ENCODE measurements at regions not wholly inside any gene's neighbourhood (a gene's known extent, or its start where the extent isn't known, plus 50 kb on each side); places are given as distances from the start of the nearest gene placed in this dataset.

- ATAC-seq: no peak
- no peaks in the 10 kb centered on the region for H3K36me3 Mint-ChIP-seq (ENCODE audit: low read depth)
- POLR2A ChIA-PET: no interaction called here
- H3K9me3 Mint-ChIP-seq (ENCODE audit: insufficient read depth): no peaks in the 10 kb centered on the region
- no peak overlapping the region for H3K4me3 Mint-ChIP-seq
- no peak overlapping the region for H3K27ac Mint-ChIP-seq
- DNase-seq: no peak
- H3K4me1 Mint-ChIP-seq (ENCODE audit: low read depth): no peaks in the 10 kb centered on the region
- no peaks in the 10 kb centered on the region for H3K27me3 Mint-ChIP-seq (ENCODE audit: low read depth)
- CTCF ChIA-PET: interaction anchor here (1.5 kb wide), 1 partner anchor 254 kb away, joined by 4 read pairs; no protein-coding TSS in a partner anchor
Observed at GRCh38 chr10:117470733-117471132, 71.8 kb upstream of the EMX2 start.

- ATAC-seq (no peak), DNase-seq (no peak)
- no peaks in the 10 kb centered on the region for H3K4me1 Mint-ChIP-seq (ENCODE audit: low read depth)
- no peaks in the 10 kb centered on the region for H3K9me3 Mint-ChIP-seq (ENCODE audit: insufficient read depth)
- ChIA-PET CTCF (no interaction called here), POLR2A (no interaction called here)
- H3K27ac Mint-ChIP-seq: no peak overlapping the region
- H3K36me3 Mint-ChIP-seq (ENCODE audit: low read depth): no peaks in the 10 kb centered on the region
- no peaks in the 10 kb centered on the region for H3K27me3 Mint-ChIP-seq (ENCODE audit: low read depth)
- no peak overlapping the region for H3K4me3 Mint-ChIP-seq
Observed at GRCh38 chr10:117468665-117469064, 73.9 kb upstream of the EMX2 start.

- CTCF ChIA-PET: no interaction called here
- Mint-ChIP-seq H3K9me3 (ENCODE audit: insufficient read depth) (no peaks in the 10 kb centered on the region), H3K27me3 (ENCODE audit: low read depth) (no peaks in the 10 kb centered on the region), H3K4me1 (ENCODE audit: low read depth) (no peaks in the 10 kb centered on the region), H3K27ac (no peak overlapping the region), H3K4me3 (no peak overlapping the region), H3K36me3 (ENCODE audit: low read depth) (no peaks in the 10 kb centered on the region)
- DNase-seq (no peak), ATAC-seq (no peak)
- POLR2A ChIA-PET: no interaction called here
Observed at GRCh38 chr10:117464176-117464575, 78.4 kb upstream of the EMX2 start.

DNA sequence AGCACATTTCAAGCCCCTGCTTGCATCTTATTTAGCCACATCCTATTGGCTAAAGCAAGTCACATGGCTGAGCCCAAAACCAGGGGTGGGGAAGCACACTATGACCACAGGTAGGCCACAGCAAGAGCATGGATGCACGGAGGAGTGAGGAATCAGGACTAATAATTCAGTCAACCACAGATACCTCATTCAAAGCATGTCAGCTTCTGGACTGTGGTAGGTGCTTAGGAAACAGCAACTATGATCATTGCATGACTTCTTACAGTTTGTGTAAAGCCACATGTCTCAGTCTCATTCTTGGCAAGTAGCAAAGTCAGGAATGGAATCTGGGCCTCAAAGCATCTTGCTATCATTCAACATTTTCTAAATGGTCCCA is 79.0 kb upstream of the EMX2 start:
- ChIA-PET CTCF (no interaction called here), POLR2A (no interaction called here)
- Mint-ChIP-seq H3K36me3 (ENCODE audit: low read depth) (no peaks in the 10 kb centered on the region), H3K9me3 (ENCODE audit: insufficient read depth) (no peaks in the 10 kb centered on the region), H3K27me3 (ENCODE audit: low read depth) (peaks cover 2% of the 10 kb centered on the region), H3K4me1 (ENCODE audit: low read depth) (no peaks in the 10 kb centered on the region), H3K27ac (no peak overlapping the region), H3K4me3 (no peak overlapping the region)
- no peak for DNase-seq
- ATAC-seq: no peak

- H3K9me3 Mint-ChIP-seq (ENCODE audit: insufficient read depth): no peaks in the 10 kb centered on the region
- no peak overlapping the region for H3K27ac Mint-ChIP-seq
- ATAC-seq: no peak
- peaks cover 4% of the 10 kb centered on the region for H3K27me3 Mint-ChIP-seq (ENCODE audit: low read depth)
- no peak overlapping the region for H3K4me3 Mint-ChIP-seq
- no peaks in the 10 kb centered on the region for H3K4me1 Mint-ChIP-seq (ENCODE audit: low read depth)
- CTCF ChIA-PET: no interaction called here
- no peaks in the 10 kb centered on the region for H3K36me3 Mint-ChIP-seq (ENCODE audit: low read depth)
- POLR2A ChIA-PET: no interaction called here
- no peak for DNase-seq
Observed at GRCh38 chr10:117462816-117463544, 79.6 kb upstream of the EMX2 start.

GRCh38 chr10:117462424-117462792 is 80.1 kb upstream of the EMX2 start:
- Mint-ChIP-seq H3K4me1 (ENCODE audit: low read depth) (no peaks in the 10 kb centered on the region), H3K27me3 (ENCODE audit: low read depth) (peaks cover 4% of the 10 kb centered on the region), H3K9me3 (ENCODE audit: insufficient read depth) (no peaks in the 10 kb centered on the region), H3K4me3 (no peak overlapping the region), H3K36me3 (ENCODE audit: low read depth) (no peaks in the 10 kb centered on the region), H3K27ac (no peak overlapping the region)
- DNase-seq (no peak), ATAC-seq (no peak)
- CTCF ChIA-PET: no interaction called here
- POLR2A ChIA-PET: no interaction called here

DNA sequence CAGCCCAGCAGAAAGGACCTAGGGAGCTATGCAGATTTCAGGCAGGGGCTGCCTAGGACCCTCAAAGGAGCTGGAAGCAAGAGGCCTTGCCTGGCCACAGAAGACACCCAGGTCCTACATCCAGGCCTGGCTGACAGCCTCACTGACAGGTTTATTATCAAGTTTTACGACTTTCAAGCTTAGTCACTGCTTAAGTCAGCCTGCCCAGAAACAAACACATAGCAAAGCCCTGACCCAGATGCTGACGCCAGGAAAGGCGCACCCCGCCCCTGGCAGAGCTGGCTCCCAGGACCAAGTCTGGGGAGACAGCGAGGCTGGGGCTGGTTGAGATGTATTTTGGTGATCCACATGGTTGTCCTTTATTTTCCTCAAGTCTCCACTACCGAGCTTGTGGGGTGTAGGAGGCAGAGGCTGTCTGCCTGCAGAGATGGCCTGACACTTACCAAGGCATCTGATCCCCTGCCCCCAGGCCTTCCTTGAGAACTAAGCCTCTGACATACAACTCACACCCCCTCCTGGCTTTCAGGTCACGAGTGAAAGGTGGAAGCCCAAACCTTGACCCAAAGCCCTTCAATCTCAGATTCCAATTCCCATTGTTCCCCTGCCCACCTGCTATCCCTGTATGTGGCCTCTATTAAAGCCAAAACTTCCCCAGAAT is 80.7 kb upstream of the EMX2 start:
- Mint-ChIP-seq H3K27ac (no peak overlapping the region), H3K27me3 (ENCODE audit: low read depth) (peaks cover 4% of the 10 kb centered on the region), H3K9me3 (ENCODE audit: insufficient read depth) (no peaks in the 10 kb centered on the region), H3K36me3 (ENCODE audit: low read depth) (no peaks in the 10 kb centered on the region), H3K4me3 (no peak overlapping the region), H3K4me1 (ENCODE audit: low read depth) (no peaks in the 10 kb centered on the region)
- POLR2A ChIA-PET: no interaction called here
- CTCF ChIA-PET: no interaction called here
- no peak for ATAC-seq
- DNase-seq: no peak

- CTCF ChIA-PET: no interaction called here
- no peak for DNase-seq
- Mint-ChIP-seq H3K4me1 (ENCODE audit: low read depth) (no peaks in the 10 kb centered on the region), H3K27me3 (ENCODE audit: low read depth) (peaks cover 4% of the 10 kb centered on the region), H3K9me3 (ENCODE audit: insufficient read depth) (no peaks in the 10 kb centered on the region), H3K4me3 (no peak overlapping the region), H3K36me3 (ENCODE audit: low read depth) (no peaks in the 10 kb centered on the region), H3K27ac (no peak overlapping the region)
- no peak for ATAC-seq
- POLR2A ChIA-PET: no interaction called here
Observed at GRCh38 chr10:117460846-117461765, 81.4 kb upstream of the EMX2 start.

GRCh38 chr10:117458571-117458970 is 83.3 kb upstream of the PDZD8 start:
- H3K27ac Mint-ChIP-seq: no peak overlapping the region
- no peaks in the 10 kb centered on the region for H3K4me1 Mint-ChIP-seq (ENCODE audit: low read depth)
- ATAC-seq (no peak), DNase-seq (no peak)
- ChIA-PET CTCF (interaction anchor here (1.2 to 1.3 kb wide), 2 partner anchors 16 to 242 kb away, joined by 3 to 6 read pairs; no protein-coding TSS in a partner anchor), POLR2A (no interaction called here)
- peaks cover 4% of the 10 kb centered on the region for H3K27me3 Mint-ChIP-seq (ENCODE audit: low read depth)
- H3K9me3 Mint-ChIP-seq (ENCODE audit: insufficient read depth): no peaks in the 10 kb centered on the region
- no peak overlapping the region for H3K4me3 Mint-ChIP-seq
- H3K36me3 Mint-ChIP-seq (ENCODE audit: low read depth): no peaks in the 10 kb centered on the region

DNA sequence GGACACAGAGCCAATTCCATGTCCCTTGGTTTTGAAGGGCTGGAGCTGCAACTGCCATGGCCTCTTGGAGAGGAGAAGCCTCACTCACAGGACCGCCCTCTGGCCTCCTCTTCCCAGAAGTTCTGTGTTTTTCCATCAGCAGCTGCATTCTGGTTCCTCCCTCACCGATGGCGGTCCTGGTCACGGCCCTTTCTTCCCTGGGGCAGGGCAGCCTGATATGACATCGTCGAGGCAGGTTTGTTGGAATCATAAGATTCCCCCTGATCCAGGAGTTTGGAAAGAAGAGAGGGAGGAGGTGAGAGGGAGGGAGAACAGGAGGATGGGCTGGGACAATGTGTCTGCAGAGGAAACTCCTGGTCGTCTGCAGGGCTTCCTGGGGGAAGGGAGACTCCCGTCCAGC is 82.7 kb upstream of the PDZD8 start:
- DNase-seq: no peak
- H3K36me3 Mint-ChIP-seq (ENCODE audit: low read depth): no peaks in the 10 kb centered on the region
- POLR2A ChIA-PET: no interaction called here
- H3K4me3 Mint-ChIP-seq: no peak overlapping the region
- H3K27me3 Mint-ChIP-seq (ENCODE audit: low read depth): peaks cover 4% of the 10 kb centered on the region
- no peaks in the 10 kb centered on the region for H3K4me1 Mint-ChIP-seq (ENCODE audit: low read depth)
- no peak overlapping the region for H3K27ac Mint-ChIP-seq
- no peaks in the 10 kb centered on the region for H3K9me3 Mint-ChIP-seq (ENCODE audit: insufficient read depth)
- ATAC-seq: no peak
- CTCF ChIA-PET: interaction anchor here (1.1 to 1.2 kb wide), 2 partner anchors 15 to 241 kb away, joined by 3 to 6 read pairs; no protein-coding TSS in a partner anchor

DNA sequence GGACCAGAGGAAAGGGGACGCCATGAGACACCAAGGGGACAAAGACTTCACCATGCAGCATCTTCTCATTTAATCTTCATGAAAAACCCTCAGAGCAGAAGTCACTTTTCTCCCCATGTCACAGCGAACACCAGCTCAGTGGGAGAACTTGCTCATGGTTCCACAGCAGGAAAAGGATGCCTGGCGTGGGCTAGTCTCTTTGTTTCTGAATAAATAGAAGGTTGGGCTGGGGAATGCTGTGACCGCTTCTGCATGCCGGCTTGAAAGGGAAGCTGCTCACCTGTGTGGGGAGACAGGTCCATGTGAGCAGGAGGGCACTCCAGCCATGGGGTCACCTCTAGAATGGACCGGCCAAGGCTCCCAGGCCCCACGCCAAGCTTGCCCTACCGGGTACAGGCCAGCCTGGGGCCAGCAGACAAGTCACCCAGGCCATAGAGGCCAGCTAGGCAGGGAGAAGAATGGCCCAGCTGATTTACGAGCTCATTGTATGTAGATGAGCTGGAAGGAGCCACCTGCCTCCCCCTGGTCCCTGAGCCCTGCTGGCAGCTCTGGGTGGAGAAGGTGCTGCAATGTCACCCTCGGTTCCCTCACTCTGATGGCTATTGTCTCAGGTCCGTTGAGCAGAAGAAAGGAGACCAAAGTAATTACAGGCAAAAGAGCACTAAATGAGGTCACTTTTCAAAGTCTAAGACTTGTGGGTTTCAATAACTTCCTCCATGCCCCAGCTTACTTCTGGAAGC is 82.0 kb upstream of the PDZD8 start:
- DNase-seq (no peak), ATAC-seq (no peak)
- Mint-ChIP-seq H3K27ac (no peak overlapping the region), H3K9me3 (ENCODE audit: insufficient read depth) (no peaks in the 10 kb centered on the region), H3K27me3 (ENCODE audit: low read depth) (peaks cover 4% of the 10 kb centered on the region), H3K4me3 (no peak overlapping the region), H3K36me3 (ENCODE audit: low read depth) (no peaks in the 10 kb centered on the region), H3K4me1 (ENCODE audit: low read depth) (no peaks in the 10 kb centered on the region)
- ChIA-PET POLR2A (no interaction called here), CTCF (interaction anchor here (1.1 to 1.2 kb wide), 3 partner anchors 15 to 241 kb away, joined by 3 to 6 read pairs (median 3); no protein-coding TSS in a partner anchor)

Data from activated CD8-positive, alpha-beta T cell treated with anti-CD3 and anti-CD28 coated beads, Interleukin-2, amount 10 ng/mL, durations not matched to agents 7 days and 5 days (primary cell).